Progenitor cell of endocrine pancreas (in vitro differentiated cells): ENCODE measurements at regions not wholly inside any gene's neighbourhood (a gene's known extent, or its start where the extent isn't known, plus 50 kb on each side); places are given as distances from the start of the nearest gene placed in this dataset.
"Not testable (repeated sequence)": the region's sequence is repeated elsewhere in the genome, so short reads cannot be mapped to it uniquely, and the experiment has no call there.

ENCODE experiments used
- DNase-seq: peaks from one replicate; pipeline ENCODE4 v3.0.0; 2021; ENCODE audit warnings: low spot score; ENCODE audit not compliant: unreplicated experiment
- H3K27ac Mint-ChIP-seq: 2 replicates; pipeline ENCODE4 v1.8.0; 2021; ENCODE audit warnings: mild to moderate bottlenecking, moderate library complexity, mixed read lengths
- H3K27me3 Mint-ChIP-seq: 2 replicates; pipeline ENCODE4 v1.8.0; 2021; ENCODE audit warnings: mixed read lengths
- H3K36me3 Mint-ChIP-seq: 2 replicates; pipeline ENCODE4 v1.8.0; 2022; ENCODE audit warnings: mixed read lengths; ENCODE audit not compliant: insufficient read depth
- H3K4me1 Mint-ChIP-seq: 2 replicates; pipeline ENCODE4 v1.8.0; 2021; ENCODE audit warnings: low read depth, mixed read lengths
- H3K4me3 Mint-ChIP-seq: 2 replicates; pipeline ENCODE4 v1.8.0; 2021; ENCODE audit warnings: low read depth, mild to moderate bottlenecking, moderate library complexity, mixed read lengths
- H3K9me3 Mint-ChIP-seq: 2 replicates; pipeline ENCODE4 v1.8.0; 2021; ENCODE audit warnings: low read depth, mixed read lengths
- TF ChIP-seq, protein P1 (sequence below): fragments of 200-600 bp; sonication (generic); IDR thresholded peaks from one replicate; pipeline ENCODE4 v1.5.0; 2021; ENCODE audit warnings: antibody characterized with exemption, mild to moderate bottlenecking; ENCODE audit not compliant: unreplicated experiment

DNA sequence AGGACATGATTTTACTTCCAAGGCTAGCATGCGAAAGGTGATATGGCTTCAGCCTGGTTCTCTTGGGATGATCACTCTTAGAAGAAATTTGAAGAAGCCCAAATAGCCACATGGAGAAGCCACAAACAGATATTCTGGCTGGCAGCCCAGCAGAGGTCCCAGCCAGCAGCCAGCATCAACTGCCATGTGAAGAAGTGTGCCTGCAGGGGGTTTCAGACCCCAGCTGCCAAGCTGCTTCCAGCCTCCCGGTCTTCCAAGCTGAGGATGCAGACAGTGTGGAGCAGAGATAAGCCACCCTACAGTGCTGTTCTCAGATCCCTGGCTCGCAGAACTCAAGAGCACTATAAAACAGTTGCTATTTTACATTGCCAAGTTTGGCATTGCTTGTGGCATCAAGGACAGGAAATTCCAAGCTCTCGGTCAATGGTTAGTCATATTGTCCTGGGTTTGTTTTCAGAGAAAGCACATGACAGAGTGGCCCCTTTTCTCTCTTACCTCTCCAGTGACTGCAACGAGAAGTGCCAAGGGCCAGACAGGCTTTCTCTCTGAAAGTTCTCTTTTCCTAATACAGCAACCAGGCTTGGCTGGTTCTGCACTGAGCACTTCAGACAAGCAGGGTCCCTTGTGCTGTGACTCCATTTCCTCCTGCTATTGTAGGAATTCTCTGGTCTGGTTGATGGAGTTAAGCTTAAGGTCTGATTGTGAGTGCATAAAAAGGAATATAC lies 223.7 kb downstream of the ANKRD30B start:
- no peaks in the 10 kb centered on the region for H3K27me3 Mint-ChIP-seq
- H3K4me1 Mint-ChIP-seq, result no peaks in the 10 kb centered on the region
- H3K36me3 Mint-ChIP-seq, result no peaks in the 10 kb centered on the region
- no peak overlapping the region for H3K27ac Mint-ChIP-seq
- H3K4me3 Mint-ChIP-seq, result no peak overlapping the region
- DNase-seq, result no peak
- H3K9me3 Mint-ChIP-seq, result peaks cover 49% of the 10 kb centered on the region
- TF ChIP-seq, protein P1, sequence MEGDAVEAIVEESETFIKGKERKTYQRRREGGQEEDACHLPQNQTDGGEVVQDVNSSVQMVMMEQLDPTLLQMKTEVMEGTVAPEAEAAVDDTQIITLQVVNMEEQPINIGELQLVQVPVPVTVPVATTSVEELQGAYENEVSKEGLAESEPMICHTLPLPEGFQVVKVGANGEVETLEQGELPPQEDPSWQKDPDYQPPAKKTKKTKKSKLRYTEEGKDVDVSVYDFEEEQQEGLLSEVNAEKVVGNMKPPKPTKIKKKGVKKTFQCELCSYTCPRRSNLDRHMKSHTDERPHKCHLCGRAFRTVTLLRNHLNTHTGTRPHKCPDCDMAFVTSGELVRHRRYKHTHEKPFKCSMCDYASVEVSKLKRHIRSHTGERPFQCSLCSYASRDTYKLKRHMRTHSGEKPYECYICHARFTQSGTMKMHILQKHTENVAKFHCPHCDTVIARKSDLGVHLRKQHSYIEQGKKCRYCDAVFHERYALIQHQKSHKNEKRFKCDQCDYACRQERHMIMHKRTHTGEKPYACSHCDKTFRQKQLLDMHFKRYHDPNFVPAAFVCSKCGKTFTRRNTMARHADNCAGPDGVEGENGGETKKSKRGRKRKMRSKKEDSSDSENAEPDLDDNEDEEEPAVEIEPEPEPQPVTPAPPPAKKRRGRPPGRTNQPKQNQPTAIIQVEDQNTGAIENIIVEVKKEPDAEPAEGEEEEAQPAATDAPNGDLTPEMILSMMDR, result no peak

DNA sequence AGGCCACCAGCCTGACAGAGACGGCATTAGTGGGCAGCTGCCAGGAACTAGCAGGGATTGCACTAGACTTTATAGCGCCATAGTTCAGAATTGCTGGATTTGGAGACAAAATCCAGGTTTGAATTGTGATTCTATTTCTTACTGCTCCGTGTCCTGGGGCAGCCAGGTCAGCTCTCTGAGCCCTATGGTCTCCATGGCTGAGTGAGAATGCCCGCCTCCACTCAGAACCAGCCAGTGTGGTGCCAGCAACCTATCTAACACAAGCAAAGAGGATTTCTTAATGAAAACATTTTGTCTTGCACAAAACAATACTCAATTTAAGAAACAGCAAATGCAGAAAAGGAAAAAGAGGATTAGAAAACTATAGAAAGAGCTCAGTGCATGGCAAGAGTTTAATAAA lies 225.4 kb downstream of the ANKRD30B start:
- H3K9me3 Mint-ChIP-seq, result peaks cover 63% of the 10 kb centered on the region
- H3K4me1 Mint-ChIP-seq, H3K27ac Mint-ChIP-seq, H3K27me3 Mint-ChIP-seq, H3K4me3 Mint-ChIP-seq, DNase-seq, H3K36me3 Mint-ChIP-seq: not testable (repeated sequence)

DNA sequence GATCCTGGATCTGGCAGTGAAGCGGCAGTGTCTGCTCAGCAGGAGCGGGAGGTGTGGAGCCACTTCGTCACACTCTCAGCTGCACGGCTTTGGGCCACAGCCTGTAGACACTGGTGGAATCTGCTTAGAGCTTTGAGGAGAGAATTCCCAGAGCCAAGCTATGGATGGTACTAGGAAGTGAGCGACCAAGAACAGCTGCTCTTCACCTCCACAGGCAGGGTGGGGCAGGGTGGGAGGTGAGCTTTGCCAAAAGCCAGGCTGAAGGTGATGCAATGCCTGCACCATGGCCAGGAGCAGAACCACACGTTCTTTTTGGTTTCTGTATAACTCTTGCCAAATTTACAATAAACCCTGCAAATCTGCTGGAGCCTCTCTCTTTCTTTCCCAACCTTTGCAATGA lies 226.1 kb downstream of the ANKRD30B start:
- H3K27me3 Mint-ChIP-seq, result no peaks in the 10 kb centered on the region
- no peaks in the 10 kb centered on the region for H3K36me3 Mint-ChIP-seq
- no peak for DNase-seq
- H3K27ac Mint-ChIP-seq, result no peak overlapping the region
- peaks cover 59% of the 10 kb centered on the region for H3K9me3 Mint-ChIP-seq
- H3K4me3 Mint-ChIP-seq, result no peak overlapping the region
- TF ChIP-seq, protein P1, result no peak
- no peaks in the 10 kb centered on the region for H3K4me1 Mint-ChIP-seq

DNA sequence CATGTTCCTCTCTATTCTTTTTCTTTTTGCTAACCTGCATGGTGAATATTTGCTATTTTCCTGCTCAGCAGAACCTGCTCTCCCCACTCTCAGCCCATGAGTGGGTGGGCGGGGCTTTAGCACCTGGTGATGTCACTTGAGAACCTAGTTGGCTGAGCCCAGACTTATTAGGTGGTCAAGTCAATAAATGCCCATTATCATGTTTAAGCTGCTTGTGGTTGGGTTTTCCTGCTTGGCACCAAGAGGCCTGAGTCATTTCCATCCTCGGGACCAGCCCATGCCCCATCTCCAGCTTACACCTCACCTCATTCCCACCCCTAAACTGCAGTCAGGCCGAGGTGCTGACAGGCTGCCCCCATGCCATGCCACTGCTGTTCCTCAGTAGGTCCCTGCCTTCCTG lies 226.6 kb downstream of the ANKRD30B start:
- Mint-ChIP-seq H3K4me3 (no peak overlapping the region), H3K36me3 (no peaks in the 10 kb centered on the region), H3K4me1 (no peaks in the 10 kb centered on the region)

DNA sequence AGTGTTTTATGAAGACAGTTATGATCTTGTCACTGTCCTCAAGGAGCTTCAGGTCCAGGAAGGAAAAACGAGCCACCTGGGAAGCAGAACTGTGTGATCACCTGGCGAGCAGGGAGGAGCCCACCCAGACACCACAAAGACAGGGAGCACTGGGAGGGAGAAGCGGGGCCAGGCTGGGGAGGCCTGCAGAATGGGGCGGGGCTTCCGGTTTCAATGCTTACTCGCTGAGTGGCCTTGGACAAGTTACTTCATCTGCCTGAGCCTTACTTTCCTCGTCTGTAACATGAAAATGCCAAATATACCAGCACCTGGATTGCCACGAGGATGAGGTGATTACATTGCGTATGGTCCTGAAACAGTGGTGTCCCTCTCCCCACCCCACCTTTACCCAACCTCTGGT lies 227.5 kb downstream of the ANKRD30B start:
- no peaks in the 10 kb centered on the region for H3K27me3 Mint-ChIP-seq
- DNase-seq, result no peak
- no peaks in the 10 kb centered on the region for H3K36me3 Mint-ChIP-seq
- H3K27ac Mint-ChIP-seq, result no peak overlapping the region
- no peak overlapping the region for H3K4me3 Mint-ChIP-seq
- no peaks in the 10 kb centered on the region for H3K4me1 Mint-ChIP-seq
- H3K9me3 Mint-ChIP-seq, result peaks cover 62% of the 10 kb centered on the region
- TF ChIP-seq, protein P1, result no peak

More for the DNA sequence above, 226.6 kb downstream of the ANKRD30B start:
- DNase-seq, result no peak
- no peaks in the 10 kb centered on the region for H3K27me3 Mint-ChIP-seq
- no peak overlapping the region for H3K27ac Mint-ChIP-seq
- H3K9me3 Mint-ChIP-seq, result peaks cover 55% of the 10 kb centered on the region
- TF ChIP-seq, protein P1, result no peak

DNA sequence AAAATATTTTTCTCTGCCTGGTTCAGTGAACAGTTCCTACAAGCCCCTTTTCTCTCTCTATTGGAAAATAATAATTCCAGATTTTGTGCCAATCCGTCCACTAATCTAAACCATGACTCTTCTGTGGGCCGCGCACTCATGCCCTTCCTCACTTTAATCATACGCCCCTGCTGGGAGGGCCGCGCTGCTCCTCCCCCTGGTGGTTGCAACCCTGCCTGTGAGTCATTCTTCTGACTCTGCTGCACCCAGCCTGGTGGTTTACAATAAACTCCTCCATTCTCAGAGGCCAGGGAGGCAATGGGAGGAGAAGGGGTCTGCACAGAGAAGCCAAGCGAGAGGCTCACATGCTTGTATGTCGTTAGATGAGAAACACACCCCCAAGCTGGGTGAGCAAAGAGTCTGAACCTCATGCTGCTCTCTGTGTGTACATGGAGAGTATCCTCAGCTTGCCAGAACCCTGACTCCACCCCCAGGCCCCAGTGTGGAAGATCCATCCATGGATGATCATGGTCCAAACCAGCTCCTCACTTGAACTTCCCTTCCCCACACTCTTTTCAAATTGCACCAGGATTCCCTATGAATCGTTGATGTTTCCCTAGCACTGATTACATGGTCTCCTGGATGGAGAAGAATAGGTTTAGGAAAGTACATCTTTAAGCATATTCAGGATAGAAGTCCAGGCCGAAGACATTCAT lies 228.9 kb downstream of the ANKRD30B start:
- H3K4me3 Mint-ChIP-seq, result no peak overlapping the region
- no peak for DNase-seq
- H3K27ac Mint-ChIP-seq, result no peak overlapping the region
- TF ChIP-seq, protein P1, result no peak
- no peaks in the 10 kb centered on the region for H3K27me3 Mint-ChIP-seq
- H3K36me3 Mint-ChIP-seq, result no peaks in the 10 kb centered on the region
- peaks cover 62% of the 10 kb centered on the region for H3K9me3 Mint-ChIP-seq
- no peaks in the 10 kb centered on the region for H3K4me1 Mint-ChIP-seq
